Activated naive CD8-positive, alpha-beta T cell treated with anti-CD3 and anti-CD28 coated beads for 36 hours (primary cell): ENCODE measurements at regions not wholly inside any gene's neighbourhood (a gene's known extent, or its start where the extent isn't known, plus 50 kb on each side); places are given as distances from the start of the nearest gene placed in this dataset.
"Not testable (repeated sequence)": the region's sequence is repeated elsewhere in the genome, so short reads cannot be mapped to it uniquely, and the experiment has no call there.

ENCODE experiments used
- DNase-seq: peaks from one replicate; pipeline ENCODE4 v3.0.0; 2021
- H3K27ac Mint-ChIP-seq: one replicate; pipeline ENCODE4 v1.8.0; 2022; ENCODE audit warnings: mild to moderate bottlenecking, moderate library complexity, mixed read lengths
- H3K27me3 Mint-ChIP-seq: one replicate; pipeline ENCODE4 v1.8.0; 2022; ENCODE audit warnings: mild to moderate bottlenecking, mixed read lengths
- H3K36me3 Mint-ChIP-seq: one replicate; pipeline ENCODE4 v1.8.0; 2021; ENCODE audit warnings: mild to moderate bottlenecking, mixed read lengths
- H3K4me1 Mint-ChIP-seq: one replicate; pipeline ENCODE4 v1.8.0; 2021; ENCODE audit warnings: mixed read lengths
- H3K4me3 Mint-ChIP-seq: one replicate; pipeline ENCODE4 v1.8.0; 2022; ENCODE audit warnings: mild to moderate bottlenecking, moderate library complexity, mixed read lengths
- H3K9me3 Mint-ChIP-seq: one replicate; pipeline ENCODE4 v1.8.0; 2022; ENCODE audit warnings: mixed read lengths

DNA sequence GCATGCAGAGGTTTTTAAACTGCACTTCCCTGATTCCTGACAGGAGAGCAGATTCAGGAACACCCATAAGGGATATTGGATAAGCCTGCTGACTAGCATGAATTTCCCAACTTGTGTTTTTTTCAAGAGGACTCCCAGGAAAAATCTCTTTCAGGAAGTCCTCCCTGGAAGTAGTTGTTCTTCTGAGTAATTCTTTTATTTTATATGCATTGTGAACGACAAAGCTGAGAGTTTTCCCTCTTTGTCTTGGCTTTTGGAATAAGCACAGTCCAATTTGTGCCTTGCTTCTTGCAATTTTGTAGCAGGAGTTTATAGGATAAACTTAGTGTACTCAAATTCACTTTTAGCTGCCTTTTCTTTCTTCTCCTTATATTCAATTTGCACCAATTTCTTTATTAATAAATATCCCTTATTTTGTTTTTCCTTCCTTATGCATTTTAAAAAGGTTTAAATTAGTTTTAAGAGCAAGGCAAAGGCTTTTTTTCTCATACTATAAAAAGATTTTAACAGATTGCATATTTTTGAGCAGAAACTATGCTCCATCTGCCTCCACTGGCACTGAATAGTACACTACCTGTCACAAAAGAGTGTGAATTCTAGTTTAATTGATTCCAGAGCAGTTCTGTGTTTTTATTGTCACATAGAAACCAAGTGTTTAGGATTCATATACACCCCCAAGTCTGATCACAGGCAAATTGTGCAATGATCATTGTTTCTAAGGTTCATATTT is 543.3 kb upstream of the SPRY2 start:
- H3K36me3 Mint-ChIP-seq, result no peaks in the 10 kb centered on the region

GRCh38 chr13:80883545-80883944 is 542.6 kb upstream of the SPRY2 start:
- Mint-ChIP-seq H3K27me3 (no peaks in the 10 kb centered on the region), H3K4me1 (no peaks in the 10 kb centered on the region), H3K9me3 (peaks cover 2% of the 10 kb centered on the region), H3K4me3 (no peak overlapping the region), H3K27ac (no peak overlapping the region), H3K36me3 (no peaks in the 10 kb centered on the region)
- no peak for DNase-seq

More for the DNA sequence above, 543.3 kb upstream of the SPRY2 start:
- Mint-ChIP-seq H3K4me3 (no peak overlapping the region), H3K4me1 (no peaks in the 10 kb centered on the region), H3K27ac (no peak overlapping the region), H3K9me3 (peaks cover 2% of the 10 kb centered on the region), H3K27me3 (no peaks in the 10 kb centered on the region)
- DNase-seq, result no peak

- no peak overlapping the region for H3K27ac Mint-ChIP-seq
- DNase-seq, result no peak
- no peaks in the 10 kb centered on the region for H3K27me3 Mint-ChIP-seq
- H3K9me3 Mint-ChIP-seq, result no peaks in the 10 kb centered on the region
- no peak overlapping the region for H3K4me3 Mint-ChIP-seq
- H3K36me3 Mint-ChIP-seq, result no peaks in the 10 kb centered on the region
- no peaks in the 10 kb centered on the region for H3K4me1 Mint-ChIP-seq
Measured at GRCh38 chr13:80881942-80882445, 541.1 kb upstream of the SPRY2 start.

DNA sequence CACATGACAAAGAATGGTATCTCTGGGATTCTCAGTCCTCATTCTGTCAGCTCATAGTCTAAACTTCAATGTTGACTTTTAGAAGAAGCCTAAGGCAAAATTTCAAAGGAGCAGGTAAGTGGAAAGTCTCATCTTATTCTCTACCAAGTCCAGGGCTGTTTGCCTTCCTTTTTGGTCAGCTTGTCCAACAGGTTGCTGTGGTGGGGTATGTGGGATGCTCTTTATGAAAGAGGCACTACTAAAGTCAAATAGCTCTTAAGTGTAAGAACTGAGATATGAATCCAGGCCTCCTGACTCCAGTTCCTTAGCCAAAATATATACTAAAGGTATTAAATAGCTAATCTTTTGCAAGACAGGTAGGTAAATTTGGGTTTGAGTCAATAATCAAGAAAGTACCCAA is 540.6 kb upstream of the SPRY2 start:
- Mint-ChIP-seq H3K27ac (no peak overlapping the region), H3K36me3 (no peaks in the 10 kb centered on the region), H3K4me3 (no peak overlapping the region), H3K9me3 (no peaks in the 10 kb centered on the region), H3K27me3 (no peaks in the 10 kb centered on the region), H3K4me1 (no peaks in the 10 kb centered on the region)
- no peak for DNase-seq

GRCh38 chr13:80881034-80881433 is 540.1 kb upstream of the SPRY2 start:
- no peaks in the 10 kb centered on the region for H3K27me3 Mint-ChIP-seq
- no peak overlapping the region for H3K27ac Mint-ChIP-seq
- no peaks in the 10 kb centered on the region for H3K4me1 Mint-ChIP-seq
- DNase-seq, result no peak
- H3K36me3 Mint-ChIP-seq, result no peaks in the 10 kb centered on the region
- no peak overlapping the region for H3K4me3 Mint-ChIP-seq
- no peaks in the 10 kb centered on the region for H3K9me3 Mint-ChIP-seq

DNA sequence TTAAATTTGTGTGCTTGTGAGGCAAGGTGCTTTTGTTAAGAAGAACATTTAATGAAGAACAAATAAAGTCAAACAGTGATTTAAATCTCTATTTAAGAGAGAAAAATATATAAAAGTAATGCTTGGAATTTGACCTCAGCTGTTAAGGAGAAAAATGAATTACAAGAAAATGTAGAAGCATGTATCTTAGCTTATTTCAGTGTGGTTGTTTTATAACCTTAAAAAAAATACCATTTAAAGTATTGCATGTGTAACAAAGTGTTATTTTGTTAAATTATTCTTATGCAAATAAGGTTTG is 537.0 kb upstream of the SPRY2 start:
- Mint-ChIP-seq H3K9me3 (no peaks in the 10 kb centered on the region), H3K36me3 (no peaks in the 10 kb centered on the region), H3K4me3 (no peak overlapping the region), H3K27me3 (no peaks in the 10 kb centered on the region), H3K4me1 (no peaks in the 10 kb centered on the region), H3K27ac (no peak overlapping the region)
- no peak for DNase-seq

- H3K9me3 Mint-ChIP-seq, result no peaks in the 10 kb centered on the region
- no peak for DNase-seq
- no peak overlapping the region for H3K4me3 Mint-ChIP-seq
- H3K36me3 Mint-ChIP-seq, result no peaks in the 10 kb centered on the region
- H3K27ac Mint-ChIP-seq, result no peak overlapping the region
- no peaks in the 10 kb centered on the region for H3K27me3 Mint-ChIP-seq
- H3K4me1 Mint-ChIP-seq, result no peaks in the 10 kb centered on the region
Measured at GRCh38 chr13:80877209-80877943, 536.5 kb upstream of the SPRY2 start.

GRCh38 chr13:80873589-80873988 is 532.7 kb upstream of the SPRY2 start:
- H3K27me3 Mint-ChIP-seq, result no peaks in the 10 kb centered on the region
- no peaks in the 10 kb centered on the region for H3K4me1 Mint-ChIP-seq

DNA sequence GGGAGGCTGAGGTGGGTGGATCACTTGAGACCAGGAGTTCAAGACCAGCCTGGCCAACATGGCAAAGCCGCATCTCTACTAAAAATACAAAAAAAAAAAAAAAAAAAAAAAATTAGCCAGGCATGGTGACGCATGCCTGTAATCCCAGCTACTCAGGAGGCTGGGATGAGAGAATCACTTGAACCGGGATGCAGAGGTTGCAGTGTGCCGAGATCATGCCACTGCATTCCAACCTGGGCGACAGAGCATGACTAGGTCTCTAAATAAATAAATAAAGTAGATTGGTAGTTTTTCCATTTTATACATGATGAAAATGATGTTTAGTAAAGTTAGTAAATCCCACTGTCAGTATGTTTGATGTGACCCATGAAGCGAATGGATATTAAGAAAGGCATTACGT is 531.0 kb upstream of the SPRY2 start:
- DNase-seq, H3K27me3 Mint-ChIP-seq, H3K9me3 Mint-ChIP-seq, H3K4me1 Mint-ChIP-seq, H3K4me3 Mint-ChIP-seq, H3K27ac Mint-ChIP-seq, H3K36me3 Mint-ChIP-seq: not testable (repeated sequence)

More at GRCh38 chr13:80873589-80873988, 532.7 kb upstream of the SPRY2 start:
- DNase-seq, result peak; percentile 0
- H3K27ac Mint-ChIP-seq, result no peak overlapping the region
- H3K4me3 Mint-ChIP-seq, result no peak overlapping the region
- no peaks in the 10 kb centered on the region for H3K36me3 Mint-ChIP-seq
- no peaks in the 10 kb centered on the region for H3K9me3 Mint-ChIP-seq

DNA sequence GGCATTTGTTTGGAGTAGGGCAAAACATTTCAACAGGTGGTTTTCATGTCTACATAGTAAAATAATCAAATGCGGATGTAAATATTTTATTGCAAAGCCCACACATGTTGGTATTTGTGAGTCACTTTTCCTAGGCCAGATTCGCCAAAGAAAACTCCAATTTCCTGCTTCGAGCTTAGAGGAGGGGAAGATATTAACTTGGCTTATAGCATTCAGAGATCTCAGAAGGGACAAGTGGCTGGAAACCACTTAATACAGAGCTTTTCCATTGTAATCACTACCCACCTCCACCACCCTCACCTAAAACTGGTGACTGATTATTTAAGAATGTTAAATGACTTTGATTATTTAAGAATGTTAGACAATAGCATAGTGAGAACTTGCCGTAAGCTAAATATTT is 530.6 kb upstream of the SPRY2 start:
- no peak overlapping the region for H3K4me3 Mint-ChIP-seq
- H3K36me3 Mint-ChIP-seq, result no peaks in the 10 kb centered on the region
- no peaks in the 10 kb centered on the region for H3K4me1 Mint-ChIP-seq
- no peak overlapping the region for H3K27ac Mint-ChIP-seq
- H3K9me3 Mint-ChIP-seq, result no peaks in the 10 kb centered on the region
- H3K27me3 Mint-ChIP-seq, result no peaks in the 10 kb centered on the region
- no peak for DNase-seq

GRCh38 chr13:80870186-80870585 is 529.3 kb upstream of the SPRY2 start:
- no peaks in the 10 kb centered on the region for H3K9me3 Mint-ChIP-seq
- no peak for DNase-seq
- no peaks in the 10 kb centered on the region for H3K27me3 Mint-ChIP-seq
- no peaks in the 10 kb centered on the region for H3K4me1 Mint-ChIP-seq
- H3K36me3 Mint-ChIP-seq, result no peaks in the 10 kb centered on the region
- no peak overlapping the region for H3K4me3 Mint-ChIP-seq
- H3K27ac Mint-ChIP-seq, result no peak overlapping the region

DNA sequence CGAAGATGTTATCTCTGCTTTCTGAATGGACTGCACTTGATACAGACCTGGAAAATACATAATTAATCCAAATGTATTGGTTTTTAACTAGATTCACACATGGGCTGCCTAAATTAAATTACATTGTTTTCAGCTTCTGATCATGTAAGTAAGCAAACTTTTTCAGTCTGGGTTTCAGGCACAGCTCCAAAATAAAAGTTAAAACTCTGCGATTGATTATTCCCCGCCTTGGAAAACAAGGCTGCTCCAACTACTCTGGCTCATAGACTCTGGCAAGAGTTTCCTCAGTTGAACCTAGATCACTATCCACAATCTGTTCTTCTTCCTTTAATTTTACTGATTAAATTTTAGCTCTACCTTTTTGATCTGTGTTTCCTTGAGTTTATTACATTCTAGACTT is 526.0 kb upstream of the SPRY2 start:
- Mint-ChIP-seq H3K36me3 (no peaks in the 10 kb centered on the region), H3K9me3 (no peaks in the 10 kb centered on the region), H3K27me3 (no peaks in the 10 kb centered on the region), H3K4me1 (no peaks in the 10 kb centered on the region), H3K4me3 (no peak overlapping the region), H3K27ac (no peak overlapping the region)
- no peak for DNase-seq

GRCh38 chr13:80865329-80865728 is 524.4 kb upstream of the SPRY2 start:
- no peaks in the 10 kb centered on the region for H3K4me1 Mint-ChIP-seq
- H3K9me3 Mint-ChIP-seq, result peaks cover 2% of the 10 kb centered on the region
- no peak overlapping the region for H3K4me3 Mint-ChIP-seq

GRCh38 chr13:80862456-80862855 is 521.5 kb upstream of the SPRY2 start:
- H3K36me3 Mint-ChIP-seq, result no peaks in the 10 kb centered on the region
- DNase-seq, result no peak
- H3K4me3 Mint-ChIP-seq, result no peak overlapping the region
- no peaks in the 10 kb centered on the region for H3K27me3 Mint-ChIP-seq
- no peaks in the 10 kb centered on the region for H3K4me1 Mint-ChIP-seq
- peaks cover 2% of the 10 kb centered on the region for H3K9me3 Mint-ChIP-seq
- H3K27ac Mint-ChIP-seq, result no peak overlapping the region

More at GRCh38 chr13:80865329-80865728, 524.4 kb upstream of the SPRY2 start:
- H3K36me3 Mint-ChIP-seq, result no peaks in the 10 kb centered on the region
- H3K27ac Mint-ChIP-seq, result no peak overlapping the region
- no peaks in the 10 kb centered on the region for H3K27me3 Mint-ChIP-seq
- DNase-seq, result no peak

- Mint-ChIP-seq H3K27ac (no peak overlapping the region), H3K9me3 (peaks cover 2% of the 10 kb centered on the region), H3K36me3 (no peaks in the 10 kb centered on the region), H3K4me3 (no peak overlapping the region), H3K4me1 (no peaks in the 10 kb centered on the region), H3K27me3 (no peaks in the 10 kb centered on the region)
- no peak for DNase-seq
Measured at GRCh38 chr13:80860845-80861244, 519.9 kb upstream of the SPRY2 start.

- peaks cover 4% of the 10 kb centered on the region for H3K9me3 Mint-ChIP-seq
- H3K4me1 Mint-ChIP-seq, result no peaks in the 10 kb centered on the region
- no peak overlapping the region for H3K27ac Mint-ChIP-seq
- no peak overlapping the region for H3K4me3 Mint-ChIP-seq
- no peaks in the 10 kb centered on the region for H3K27me3 Mint-ChIP-seq
- DNase-seq, result no peak
- H3K36me3 Mint-ChIP-seq, result no peaks in the 10 kb centered on the region
Measured at GRCh38 chr13:80858131-80858530, 517.2 kb upstream of the SPRY2 start.
